Body of pancreas (tissue), 4 donors: ENCODE measurements at regions not wholly inside any gene's neighbourhood (a gene's known extent, or its start where the extent isn't known, plus 50 kb on each side); places are given as distances from the start of the nearest gene placed in this dataset.

Experiments
- ATAC-seq: fragments of 150-250 bp; one replicate; pipeline ENCODE4 v1.9.1; 2016
- DNase-seq, 4 donors: peaks; one replicate each; pipeline ENCODE4 v3.0.0-alpha.2; 2019
- H3K27ac ChIP-seq, 4 donors: fragments of 200-600 bp; sonication (generic); 1 replicate in 3 of 4; 2 replicates in 1 of 4; pipeline versions ENCODE4 v1.5.1 to v1.6.1; 2016 to 2019; ENCODE audit warnings: mild to moderate bottlenecking in 1 of 4, mixed read lengths in 1 of 4, moderate library complexity in 1 of 4
- H3K27me3 ChIP-seq, 2 donors: fragments of 200-600 bp; sonication (generic); one replicate each; pipeline ENCODE4 v1.6.0; 2016; ENCODE audit warnings: mild to moderate bottlenecking in 1 of 2
- H3K36me3 ChIP-seq, 2 donors: fragments of 200-600 bp; sonication (generic); replicated peaks in 1 of 2; 2 replicates each; pipeline ENCODE4 v1.5.1; 2016; ENCODE audit warnings: low read depth in 2 of 2; ENCODE audit not compliant: insufficient read depth in 1 of 2
- H3K4me1 ChIP-seq: fragments of 200-600 bp; sonication (generic); one replicate; pipeline ENCODE4 v1.6.0; 2016
- H3K4me3 ChIP-seq, 2 donors: fragments of 200-600 bp; sonication (generic); 1 replicate in 1 of 2; 2 replicates in 1 of 2; pipeline ENCODE4 v1.5.1; 2016 to 2019
- H3K9me3 ChIP-seq, 3 donors: fragments of 200-600 bp; sonication (generic); 1 replicate in 2 of 3; 2 replicates in 1 of 3; pipeline ENCODE4 v1.5.1; 2016
- POLR2A ChIP-seq, 3 donors: fragments of 450-650 bp; IDR thresholded peaks; one replicate each; pipeline ENCODE4 v1.6.1; 2016; ENCODE audit warnings: antibody characterized with exemption in 3 of 3, mild to moderate bottlenecking in 2 of 3
- WGBS, 2 donors: methylation state at CpG; one replicate each; pipeline ENCODE4 v1.1.5; 2017; 5-methylcytosine and 5-hydroxymethylcytosine counted together
- intact Hi-C: fragments of 100-400 bp; cut with DNase I; formaldehyde crosslinking; loops from one replicate; pipeline ENCODE4 v1.15.1; 2023
- TF ChIP-seq, protein P1 (sequence below), 7 experiments: fragments of 450-650 bp in 4 of 7; fragments of 200-600 bp in 3 of 7; sonication (generic) in 3 of 7; IDR thresholded peaks; one replicate each; pipeline ENCODE4 v1.5.1; 2016 to 2019; ENCODE audit warnings: antibody characterized with exemption in 7 of 7

DNA sequence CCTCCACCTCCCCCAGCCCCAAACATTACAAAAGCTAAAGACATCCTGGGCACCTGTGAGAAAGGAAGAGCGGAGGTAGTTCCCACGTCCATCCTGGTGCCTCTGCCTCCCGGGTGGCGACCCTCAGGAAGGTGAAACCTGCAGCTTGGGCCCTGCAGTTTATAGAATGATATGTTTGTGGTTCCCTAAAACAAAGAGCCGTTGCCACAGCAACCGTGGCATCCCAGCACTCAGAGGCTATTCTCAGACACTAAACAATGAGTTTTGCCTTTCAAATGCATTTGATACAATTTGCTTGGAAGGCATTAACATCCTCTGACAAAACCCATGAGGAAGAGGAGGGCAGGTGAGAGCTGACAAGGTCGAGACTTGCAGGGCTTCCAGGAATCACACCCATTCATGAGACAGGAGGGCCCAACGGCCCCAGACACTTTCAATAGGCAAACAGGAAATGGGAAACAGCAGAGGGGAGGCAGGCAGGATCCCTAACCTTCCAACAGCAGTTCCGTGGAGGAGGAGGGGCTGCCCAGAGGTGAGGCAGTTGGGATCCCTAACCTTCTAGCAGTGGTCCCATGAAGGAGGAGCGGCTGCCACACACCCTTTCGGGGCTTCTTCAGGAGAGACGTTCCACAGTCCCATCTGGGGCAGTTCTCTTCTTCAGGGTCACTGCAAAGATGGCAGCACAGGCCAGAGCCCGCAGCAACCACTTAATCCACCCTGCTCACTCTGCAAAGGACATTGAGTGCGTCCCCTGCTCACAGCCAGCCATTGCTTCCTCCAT lies 379.2 kb downstream of the SHANK2 start:
- intact Hi-C loops = no loop called here
- Histone ChIP-seq H3K9me3 (no peaks in the 10 kb centered on the region), H3K36me3 (no peaks in the 10 kb centered on the region), H3K4me1 (no peaks in the 10 kb centered on the region), H3K27me3 (no peaks in the 10 kb centered on the region), H3K4me3 (no peak overlapping the region), H3K27ac (no peak overlapping the region)
- WGBS, 2 donors = 77 to 84% methylated on average over 9 to 14 of the region's 14 CpGs
- TF ChIP-seq POLR2A (IDR thresholded peaks at IDR 0.05) = no peak
- ATAC-seq = no peak
- DNase-seq = no peak

DNA sequence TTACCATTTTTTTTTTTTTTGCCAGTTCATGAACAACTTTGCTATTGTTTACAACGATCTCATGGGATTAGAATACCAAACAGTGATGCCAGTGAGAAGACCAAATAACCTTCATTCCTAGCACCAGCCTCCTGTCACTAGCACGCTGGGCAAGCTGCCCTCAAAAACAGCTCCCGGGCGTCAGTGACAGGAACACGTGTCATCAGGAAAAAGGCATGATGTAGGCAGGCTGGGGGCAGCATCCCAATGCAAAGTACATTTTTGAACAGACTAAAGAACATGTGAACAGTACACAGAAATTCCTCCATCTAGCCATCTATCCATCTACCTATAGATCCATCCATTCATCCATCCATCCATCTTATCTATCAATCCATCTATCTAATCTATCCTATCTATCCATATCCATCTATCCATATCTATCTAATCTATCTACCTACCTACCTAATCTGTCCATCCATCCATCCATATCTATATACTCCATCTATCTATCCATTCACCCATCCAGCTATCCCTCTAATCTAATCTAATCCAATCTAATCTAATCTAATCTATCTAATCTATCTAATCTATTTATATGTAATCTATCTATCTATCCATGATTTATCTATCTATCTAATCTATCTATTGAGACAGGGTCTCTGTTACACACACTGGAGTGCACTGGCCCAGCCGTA lies 378.5 kb downstream of the SHANK2 start:
- H3K4me3 ChIP-seq = no peak overlapping the region
- ATAC-seq (no peak), DNase-seq (no peak)
- no peak overlapping the region for H3K27ac ChIP-seq
- H3K36me3 ChIP-seq = no peaks in the 10 kb centered on the region
- 65 to 83% methylated on average over 6 of the region's 6 CpGs for WGBS, 2 donors
- intact Hi-C loops = no loop called here
- TF ChIP-seq, protein P1, sequence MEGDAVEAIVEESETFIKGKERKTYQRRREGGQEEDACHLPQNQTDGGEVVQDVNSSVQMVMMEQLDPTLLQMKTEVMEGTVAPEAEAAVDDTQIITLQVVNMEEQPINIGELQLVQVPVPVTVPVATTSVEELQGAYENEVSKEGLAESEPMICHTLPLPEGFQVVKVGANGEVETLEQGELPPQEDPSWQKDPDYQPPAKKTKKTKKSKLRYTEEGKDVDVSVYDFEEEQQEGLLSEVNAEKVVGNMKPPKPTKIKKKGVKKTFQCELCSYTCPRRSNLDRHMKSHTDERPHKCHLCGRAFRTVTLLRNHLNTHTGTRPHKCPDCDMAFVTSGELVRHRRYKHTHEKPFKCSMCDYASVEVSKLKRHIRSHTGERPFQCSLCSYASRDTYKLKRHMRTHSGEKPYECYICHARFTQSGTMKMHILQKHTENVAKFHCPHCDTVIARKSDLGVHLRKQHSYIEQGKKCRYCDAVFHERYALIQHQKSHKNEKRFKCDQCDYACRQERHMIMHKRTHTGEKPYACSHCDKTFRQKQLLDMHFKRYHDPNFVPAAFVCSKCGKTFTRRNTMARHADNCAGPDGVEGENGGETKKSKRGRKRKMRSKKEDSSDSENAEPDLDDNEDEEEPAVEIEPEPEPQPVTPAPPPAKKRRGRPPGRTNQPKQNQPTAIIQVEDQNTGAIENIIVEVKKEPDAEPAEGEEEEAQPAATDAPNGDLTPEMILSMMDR (IDR thresholded peaks at IDR 0.05) = no peak
- no peak for TF ChIP-seq POLR2A (IDR thresholded peaks at IDR 0.05)
- H3K27me3 ChIP-seq = no peaks in the 10 kb centered on the region
- H3K9me3 ChIP-seq = no peaks in the 10 kb centered on the region
- H3K4me1 ChIP-seq = no peaks in the 10 kb centered on the region

DNA sequence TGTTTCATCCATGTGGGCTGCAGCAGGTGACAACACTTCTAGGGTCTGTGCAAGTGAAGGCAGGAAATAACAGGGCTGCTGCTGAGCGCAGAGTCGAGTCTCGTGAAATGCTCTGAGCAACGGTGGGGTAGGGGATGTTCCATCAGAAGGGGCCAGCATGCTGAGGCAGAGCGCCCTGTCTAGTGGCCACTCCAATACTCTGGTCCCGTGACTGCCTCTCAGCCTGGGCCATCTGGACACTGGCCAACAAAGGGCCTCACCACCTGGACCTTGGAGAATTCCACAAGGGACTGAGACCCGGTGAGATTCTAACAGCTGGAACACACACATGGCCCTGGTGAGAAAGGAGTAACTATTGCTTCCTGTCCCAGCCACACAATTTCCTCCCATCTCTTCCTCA lies 375.7 kb downstream of the SHANK2 start:
- 45 to 74% methylated on average over 6 to 7 of the region's 7 CpGs for WGBS, 2 donors
- DNase-seq (peak; percentile 34 to 77 (median 69)), ATAC-seq (peak; percentile 59)
- peak overlapping the region in 1 of 4 donors; percentile 26 for H3K27ac ChIP-seq
- no peaks in the 10 kb centered on the region for H3K36me3 ChIP-seq
- no peaks in the 10 kb centered on the region for H3K27me3 ChIP-seq
- no peaks in the 10 kb centered on the region for H3K9me3 ChIP-seq
- no peak overlapping the region for H3K4me3 ChIP-seq
- H3K4me1 ChIP-seq = no peaks in the 10 kb centered on the region
- no peak for TF ChIP-seq POLR2A (IDR thresholded peaks at IDR 0.05)
- TF ChIP-seq, protein P1 (IDR thresholded peaks at IDR 0.05) = no peak
- intact Hi-C loops = no loop called here

GRCh38 chr11:70877151-70877550 lies 375.2 kb downstream of the SHANK2 start:
- H3K9me3 ChIP-seq = no peaks in the 10 kb centered on the region
- no peak overlapping the region for H3K4me3 ChIP-seq
- no peak for ATAC-seq
- no peaks in the 10 kb centered on the region for H3K4me1 ChIP-seq
- no peaks in the 10 kb centered on the region for H3K27me3 ChIP-seq
- H3K36me3 ChIP-seq = no peaks in the 10 kb centered on the region
- peak overlapping the region in 2 of 4 donors; percentile 21 to 26 for H3K27ac ChIP-seq
- 72 to 77% methylated on average over 12 of the region's 12 CpGs for WGBS, 2 donors
- no peak for DNase-seq
- intact Hi-C loops = no loop called here
- TF ChIP-seq, protein P1 (IDR thresholded peaks at IDR 0.05) = no peak
- TF ChIP-seq POLR2A (IDR thresholded peaks at IDR 0.05) = no peak

- no peak for ATAC-seq
- intact Hi-C loops = no loop called here
These were observed 374.0 kb downstream of the SHANK2 start for GRCh38 chr11:70878366-70878765.

More at GRCh38 chr11:70878366-70878765, 374.0 kb downstream of the SHANK2 start:
- Histone ChIP-seq H3K4me1 (no peaks in the 10 kb centered on the region), H3K27me3 (no peaks in the 10 kb centered on the region), H3K27ac (no peak overlapping the region), H3K4me3 (no peak overlapping the region), H3K9me3 (no peaks in the 10 kb centered on the region), H3K36me3 (no peaks in the 10 kb centered on the region)
- TF ChIP-seq POLR2A (IDR thresholded peaks at IDR 0.05) = no peak
- TF ChIP-seq, protein P1 (IDR thresholded peaks at IDR 0.05) = no peak
- 86 to 93% methylated on average over 3 to 7 of the region's 7 CpGs for WGBS, 2 donors
- no peak for DNase-seq
